H1 (cell line): ENCODE measurements at regions not wholly inside any gene's neighbourhood (a gene's known extent, or its start where the extent isn't known, plus 50 kb on each side); places are given as distances from the start of the nearest gene placed in this dataset.

Experiments
- CTCF ChIA-PET: fragments of 300-600 bp; sonication (Branson Sonifier 250); formaldehyde crosslinking; loops from one replicate; lab custom pipeline; 2021; ENCODE audit not compliant: partially characterized antibody; lab: Charles Lee
- POLR2A ChIA-PET: fragments of 300-600 bp; sonication (Branson Sonifier 250); formaldehyde crosslinking; loops from one replicate; lab custom pipeline; 2021; ENCODE audit warnings: inconsistent platforms; ENCODE audit not compliant: partially characterized antibody; lab: Charles Lee
- DNase-seq, 2 experiments: peaks; one replicate each; pipeline versions ENCODE4 v3.0.0 to v3.0.0-alpha.2; 2010 to 2022; ENCODE audit warnings: low spot score in 2 of 2, low read depth in 1 of 2, mixed read lengths in 1 of 2
- FAIRE-seq: peaks from 2 replicates; lab custom pipeline; 2011; peaks lifted over from hg19 to GRCh38; lab: Jason Lieb, UNC
- H2AFZ ChIP-seq: 2 replicates; pipeline ENCODE4 v1.8.1; 2012; ENCODE audit warnings: low read length, inconsistent platforms
- H2AK5ac ChIP-seq: 2 replicates; pipeline ENCODE4 v1.6.1; 2013; ENCODE audit warnings: low read depth, low read length
- H2BK120ac ChIP-seq: replicated peaks from 2 replicates; pipeline ENCODE3; 2013; ENCODE audit warnings: low read depth, low read length, inconsistent platforms
- H2BK12ac ChIP-seq: 2 replicates; pipeline ENCODE4 v1.6.1; 2013; ENCODE audit warnings: low read depth, low read length
- H2BK15ac ChIP-seq: 2 replicates; pipeline ENCODE4 v1.6.1; 2013; ENCODE audit warnings: low read length
- H2BK20ac ChIP-seq: 2 replicates; pipeline ENCODE4 v1.6.1; 2013; ENCODE audit warnings: low read length
- H2BK5ac ChIP-seq: 2 replicates; pipeline ENCODE4 v1.6.1; 2013; ENCODE audit warnings: low read depth, low read length
- H3K14ac ChIP-seq: 2 replicates; pipeline ENCODE4 v1.6.1; 2013; ENCODE audit warnings: inconsistent platforms; ENCODE audit not compliant: insufficient read length
- H3K18ac ChIP-seq: 2 replicates; pipeline ENCODE4 v1.6.1; 2013; ENCODE audit warnings: low read length; ENCODE audit errors: extremely low read depth
- H3K23ac ChIP-seq: 2 replicates; pipeline ENCODE4 v1.6.1; 2013; ENCODE audit warnings: inconsistent platforms; ENCODE audit not compliant: insufficient read length
- H3K23me2 ChIP-seq: 2 replicates; pipeline ENCODE4 v1.6.1; 2013; ENCODE audit warnings: low read depth, low read length
- H3K27ac ChIP-seq: 2 replicates; pipeline ENCODE4 v1.6.1; 2011; ENCODE audit warnings: low read depth, low read length, inconsistent platforms
- H3K27me3 ChIP-seq, 4 experiments: replicated peaks in 1 of 4; 1 replicate in 1 of 4; 2 replicates in 3 of 4; pipeline versions ENCODE4 v1.6.1 to v1.8.1; 2011 to 2013; ENCODE audit warnings: low read length in 3 of 4, mild to moderate bottlenecking in 3 of 4, inconsistent platforms in 2 of 4, mixed read lengths in 2 of 4, moderate library complexity in 1 of 4; ENCODE audit not compliant: control insufficient read depth in 3 of 4, insufficient read depth in 3 of 4; ENCODE audit errors: extremely low read depth in 1 of 4
- H3K36me3 ChIP-seq, 4 experiments: 2 replicates each; pipeline versions ENCODE4 v1.6.1 to v1.8.1; 2011 to 2013; ENCODE audit warnings: mild to moderate bottlenecking in 4 of 4, low read length in 3 of 4, moderate library complexity in 2 of 4, control low read depth in 1 of 4, inconsistent platforms in 1 of 4; ENCODE audit not compliant: insufficient read depth in 4 of 4, control insufficient read depth in 2 of 4
- H3K4ac ChIP-seq: replicated peaks from 2 replicates; pipeline ENCODE3; 2013; ENCODE audit warnings: low read length, low read depth, mixed read lengths, inconsistent platforms; ENCODE audit not compliant: insufficient read length
- H3K4me1 ChIP-seq, 4 experiments: replicated peaks in 1 of 4; 1 replicate in 1 of 4; 2 replicates in 3 of 4; pipeline versions ENCODE4 v1.6.1 to v1.8.1; 2011 to 2013; ENCODE audit warnings: low read length in 3 of 4, inconsistent platforms in 2 of 4, mixed read lengths in 1 of 4; ENCODE audit not compliant: insufficient read depth in 4 of 4, control insufficient read depth in 3 of 4
- H3K4me2 ChIP-seq, 2 experiments: 2 replicates each; pipeline versions ENCODE4 v1.6.1 to v1.8.1; 2011 to 2013; ENCODE audit warnings: low read depth in 2 of 2, low read length in 2 of 2, control low read depth in 1 of 2, inconsistent platforms in 1 of 2, mild to moderate bottlenecking in 1 of 2; ENCODE audit not compliant: insufficient read depth in 1 of 2
- H3K4me3 ChIP-seq, 4 experiments: fragments of 200-600, 300-600 bp in 1 of 4; sonication (generic), shearing (Covaris generic), sonication (Bioruptor Twin) in 1 of 4; 2 replicates each; pipeline versions ENCODE4 v1.5.1 to v1.8.1; 2011 to 2016; ENCODE audit warnings: low read length in 4 of 4, low read depth in 3 of 4, control low read depth in 2 of 4, inconsistent platforms in 2 of 4, mild to moderate bottlenecking in 2 of 4, mixed read lengths in 1 of 4, moderate library complexity in 1 of 4; ENCODE audit not compliant: insufficient read depth in 2 of 4; ENCODE audit errors: extremely low read depth in 1 of 4
- H3K56ac ChIP-seq: replicated peaks from 2 replicates; pipeline ENCODE3; 2013; ENCODE audit warnings: low read depth, mild to moderate bottlenecking, mixed read lengths, low read length, inconsistent platforms; ENCODE audit not compliant: insufficient read length
- H3K79me1 ChIP-seq: 2 replicates; pipeline ENCODE4 v1.6.1; 2013; ENCODE audit warnings: low read depth, low read length, control low read depth
- H3K79me2 ChIP-seq, 2 experiments: 2 replicates each; pipeline versions ENCODE4 v1.6.1 to v1.8.1; 2012 to 2013; ENCODE audit warnings: low read length in 2 of 2, mild to moderate bottlenecking in 2 of 2, inconsistent platforms in 1 of 2; ENCODE audit not compliant: insufficient read depth in 2 of 2, control insufficient read depth in 1 of 2
- H3K9ac ChIP-seq, 4 experiments: replicated peaks in 1 of 4; 1 replicate in 1 of 4; 2 replicates in 3 of 4; pipeline versions ENCODE4 v1.6.1 to v1.8.1; 2011 to 2013; ENCODE audit warnings: low read depth in 3 of 4, low read length in 3 of 4, control low read depth in 2 of 4, mild to moderate bottlenecking in 2 of 4, moderate library complexity in 2 of 4, inconsistent platforms in 1 of 4; ENCODE audit errors: extremely low read depth in 1 of 4
- H3K9me3 ChIP-seq, 2 experiments: 2 replicates each; pipeline versions ENCODE4 v1.6.1 to v1.8.1; 2012 to 2013; ENCODE audit warnings: mild to moderate bottlenecking in 2 of 2, moderate library complexity in 2 of 2, control low read depth in 1 of 2, inconsistent platforms in 1 of 2, low read depth in 1 of 2, low read length in 1 of 2, mixed read lengths in 1 of 2; ENCODE audit not compliant: insufficient read depth in 2 of 2
- H4K20me1 ChIP-seq, 2 experiments: replicated peaks in 1 of 2; 2 replicates each; pipeline versions ENCODE3 to v1.8.1; 2011 to 2013; ENCODE audit warnings: inconsistent platforms in 2 of 2, low read length in 2 of 2, mild to moderate bottlenecking in 1 of 2; ENCODE audit not compliant: insufficient read depth in 2 of 2, control insufficient read depth in 1 of 2
- H4K5ac ChIP-seq: 2 replicates; pipeline ENCODE4 v1.6.1; 2013; ENCODE audit warnings: low read length, low read depth, mixed read lengths, inconsistent platforms; ENCODE audit not compliant: insufficient read length
- H4K8ac ChIP-seq: 2 replicates; pipeline ENCODE4 v1.8.0; 2013; ENCODE audit warnings: mild to moderate bottlenecking, moderate library complexity, low read length, inconsistent platforms; ENCODE audit not compliant: insufficient read depth; ENCODE audit errors: extremely low read depth
- H4K91ac ChIP-seq: replicated peaks from 2 replicates; pipeline ENCODE3; 2013; ENCODE audit warnings: low read length, mixed read lengths, inconsistent platforms; ENCODE audit not compliant: insufficient read length
- ATF2 ChIP-seq: IDR thresholded peaks from 2 replicates; pipeline ENCODE4 v1.6.1; 2012; ENCODE audit warnings: low read length, inconsistent platforms
- EGR1 ChIP-seq: IDR thresholded peaks from 2 replicates; pipeline ENCODE4 v1.6.1; 2011; ENCODE audit warnings: low read depth, low read length, borderline replicate concordance
- GABPA ChIP-seq: IDR thresholded peaks from 2 replicates; pipeline ENCODE4 v1.6.1; 2011; ENCODE audit warnings: mild to moderate bottlenecking, low read length, moderate library complexity, borderline replicate concordance; ENCODE audit not compliant: insufficient read depth
- POLR2AphosphoS5 ChIP-seq: IDR thresholded peaks from 2 replicates; pipeline ENCODE4 v1.6.1; 2011; ENCODE audit warnings: low read depth, low read length
- SP2 ChIP-seq: IDR thresholded peaks from 2 replicates; pipeline ENCODE4 v1.6.1; 2012; ENCODE audit warnings: mild to moderate bottlenecking, low read length, inconsistent platforms
- WGBS, 2 experiments: shearing (Covaris generic) in 1 of 2; methylation state at CpG; one replicate each; pipeline versions ENCODE4 v1.1.6 to v1.1.7; 2013 to 2015; ENCODE audit warnings: low lambda C conversion rate in 2 of 2, mixed read lengths in 2 of 2, inconsistent platforms in 1 of 2, low coverage in 1 of 2, missing lambda C conversion rate in 1 of 2; ENCODE audit not compliant: insufficient replicate concordance in 2 of 2, insufficient coverage in 1 of 2, insufficient read length in 1 of 2; ENCODE audit errors: extremely low coverage in 1 of 2, missing lambda C conversion rate in 1 of 2; 5-methylcytosine and 5-hydroxymethylcytosine counted together

- H4K20me1 ChIP-seq, result no peaks in the 10 kb centered on the region
- no peaks in the 10 kb centered on the region for H3K36me3 ChIP-seq
- TF ChIP-seq EGR1, result no peak
- TF ChIP-seq SP2, result no peak
- TF ChIP-seq ATF2, result no peak
- no peak for TF ChIP-seq GABPA
- TF ChIP-seq POLR2AphosphoS5, result no peak
- H2BK15ac ChIP-seq, result no peak overlapping the region
- H3K56ac ChIP-seq, result no peak overlapping the region
- H2BK12ac ChIP-seq, result no peak overlapping the region
- H2BK120ac ChIP-seq, result no peak overlapping the region
- H4K91ac ChIP-seq, result no peak overlapping the region
- no peak overlapping the region for H2BK5ac ChIP-seq
- CTCF ChIA-PET, result interaction anchor here (0.7 to 1.5 kb wide), 3 partner anchors 10 to 79 kb away, joined by 3 to 4 read pairs (median 4); no protein-coding TSS in a partner anchor
- H3K23ac ChIP-seq, result no peak overlapping the region
- no peak for FAIRE-seq
- WGBS, 2 experiments, result 89% methylated on average over 3 of the region's 3 CpGs; no CpG with 5 or more reads in 1 of the 2 experiments
- H2AK5ac ChIP-seq, result no peak overlapping the region
- no peak overlapping the region for H4K5ac ChIP-seq
- no peaks in the 10 kb centered on the region for H3K79me2 ChIP-seq
- H3K4me2 ChIP-seq, result no peak overlapping the region
- H3K9me3 ChIP-seq, result no peaks in the 10 kb centered on the region
- no peaks in the 10 kb centered on the region for H3K79me1 ChIP-seq
- H3K27ac ChIP-seq, result no peak overlapping the region
- no peak overlapping the region for H2AFZ ChIP-seq
- H3K4me3 ChIP-seq, result no peak overlapping the region
- POLR2A ChIA-PET, result no interaction called here
- 0 out of 7 replicates have a peak, but pooled peaks cover 0 to under 1% (median 0%) of the 10 kb centered on the region in 4 experiments for H3K4me1 ChIP-seq
- no peak overlapping the region for H3K14ac ChIP-seq
- no peaks in the 10 kb centered on the region for H3K27me3 ChIP-seq
- no peak overlapping the region for H3K9ac ChIP-seq
- no peak overlapping the region for H3K4ac ChIP-seq
- no peak overlapping the region for H3K18ac ChIP-seq
- no peak overlapping the region for H4K8ac ChIP-seq
- H2BK20ac ChIP-seq, result no peak overlapping the region
- DNase-seq, result no peak
- H3K23me2 ChIP-seq, result no peaks in the 10 kb centered on the region
These were observed 56.4 kb upstream of the RERGL start for GRCh38 chr12:18146363-18146762.
